ENCODE measurements at regions not wholly inside any gene's neighbourhood (a gene's known extent, or its start where the extent isn't known, plus 50 kb on each side); places are given as distances from the start of the nearest gene placed in this dataset.
"Not testable (repeated sequence)": the region's sequence is repeated elsewhere in the genome, so short reads cannot be mapped to it uniquely, and the experiment has no call there.

DNA sequence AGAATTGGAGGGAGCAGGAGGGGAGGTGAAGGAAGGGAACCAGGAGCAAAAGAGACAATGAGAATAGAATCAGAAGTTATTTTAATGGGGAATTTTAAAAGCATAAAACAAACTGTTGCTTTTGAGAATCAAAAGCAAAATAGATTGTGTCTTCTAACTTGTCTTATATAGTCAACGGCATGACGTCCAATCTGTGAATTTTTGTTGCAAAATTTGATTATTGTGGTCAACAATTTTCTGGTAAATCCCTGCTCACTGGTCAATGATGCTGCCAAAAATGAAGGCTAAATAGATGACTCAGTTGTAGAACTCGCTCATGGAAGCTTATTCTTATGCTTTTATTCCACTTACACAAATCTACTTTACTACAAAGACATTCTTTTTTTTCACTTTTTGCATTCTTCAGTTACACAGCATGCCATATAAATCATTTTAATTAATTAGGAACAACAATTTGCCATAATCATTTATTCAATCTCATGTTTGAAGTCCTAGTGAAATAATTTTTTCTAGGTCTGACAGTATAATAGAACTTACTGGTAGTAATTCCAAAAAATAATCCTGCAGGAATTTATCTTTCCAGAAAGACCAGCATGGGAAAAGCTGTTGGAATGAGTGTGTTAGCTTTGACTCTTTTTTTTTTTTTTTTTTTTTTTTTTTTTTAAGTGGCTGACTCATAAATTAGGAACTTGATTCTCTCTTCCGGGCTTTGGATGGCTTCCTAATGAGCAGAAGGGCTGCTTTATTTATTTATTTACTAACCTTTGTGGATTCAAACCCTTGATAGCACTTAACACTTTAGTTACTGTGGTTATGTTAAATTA, 256.9 kb downstream of the SPRY2 start:
- peak in 2 of 4 donors; percentile 43 to 46 for DNase-seq (ENCODE audit: low read depth in 4 of 4, low spot score in 3 of 4)

DNA sequence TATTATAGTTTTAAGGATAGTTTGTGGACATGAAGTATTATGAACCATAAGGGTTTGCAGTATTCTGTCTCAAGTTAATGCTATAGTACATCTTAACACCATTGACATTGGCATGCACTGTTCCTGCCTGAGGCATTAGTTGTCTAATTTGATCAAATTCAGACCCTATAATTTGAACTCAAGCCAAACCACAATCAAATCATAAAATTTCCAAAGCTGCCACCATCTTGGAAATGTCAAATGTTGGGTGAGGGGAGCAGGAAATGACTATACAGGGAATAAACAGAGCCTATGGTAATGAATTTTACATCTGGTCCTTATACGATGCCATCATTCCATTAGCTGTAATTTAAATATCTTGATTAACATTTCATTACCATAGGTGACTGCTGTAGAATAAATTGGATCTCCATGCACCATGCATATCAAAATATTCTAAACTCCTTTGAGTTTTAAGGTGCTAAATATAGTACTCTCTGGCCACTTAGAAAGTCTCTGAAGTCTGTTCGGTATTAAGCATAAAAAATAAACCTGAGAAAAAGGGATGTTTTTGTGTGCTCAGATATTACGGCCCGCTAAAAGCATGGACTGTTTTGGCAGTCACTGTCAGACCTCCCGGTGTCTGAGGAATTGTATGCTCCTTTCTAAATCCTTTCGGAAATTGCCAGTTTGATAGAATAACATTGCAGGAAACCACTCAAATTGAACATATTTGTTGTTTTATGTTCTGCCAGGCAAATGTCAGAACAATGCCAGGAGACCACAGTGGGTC, 257.7 kb downstream of the SPRY2 start:
- no peak for DNase-seq (ENCODE audit: low read depth in 4 of 4, low spot score in 3 of 4)

DNA sequence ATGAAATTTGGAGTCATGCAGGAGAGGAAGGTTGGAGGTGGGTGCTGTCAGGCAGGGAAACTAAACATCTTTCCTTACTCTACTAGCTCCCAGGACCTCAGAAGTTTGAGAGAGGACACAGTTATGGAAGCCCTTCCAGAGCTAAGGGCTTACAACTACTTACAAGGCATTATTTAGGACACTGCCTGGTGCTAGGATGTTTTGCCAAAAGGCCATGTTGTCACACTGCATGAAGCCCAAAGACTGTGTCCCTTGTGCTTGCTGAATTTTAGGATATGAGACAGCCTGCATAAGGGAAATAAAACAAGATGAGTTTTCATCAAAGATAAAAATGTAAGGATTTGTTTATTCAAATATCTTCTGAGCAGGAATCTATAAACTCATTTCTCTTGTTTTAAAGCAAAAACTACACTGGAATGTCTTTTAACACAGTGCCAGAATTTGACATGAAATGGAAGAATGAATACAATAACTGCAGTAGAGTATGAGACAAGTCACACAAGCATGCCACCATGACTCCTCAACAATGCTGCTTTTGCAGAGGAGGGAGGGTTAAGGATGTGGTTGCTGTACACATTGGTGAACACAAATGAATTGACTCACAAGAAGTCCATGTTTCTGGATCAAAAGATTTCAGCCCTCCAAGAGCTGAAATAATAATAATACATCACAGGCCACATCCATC, 258.4 kb downstream of the SPRY2 start:
- DNase-seq (ENCODE audit: low read depth in 4 of 4, low spot score in 3 of 4) = no peak

DNA sequence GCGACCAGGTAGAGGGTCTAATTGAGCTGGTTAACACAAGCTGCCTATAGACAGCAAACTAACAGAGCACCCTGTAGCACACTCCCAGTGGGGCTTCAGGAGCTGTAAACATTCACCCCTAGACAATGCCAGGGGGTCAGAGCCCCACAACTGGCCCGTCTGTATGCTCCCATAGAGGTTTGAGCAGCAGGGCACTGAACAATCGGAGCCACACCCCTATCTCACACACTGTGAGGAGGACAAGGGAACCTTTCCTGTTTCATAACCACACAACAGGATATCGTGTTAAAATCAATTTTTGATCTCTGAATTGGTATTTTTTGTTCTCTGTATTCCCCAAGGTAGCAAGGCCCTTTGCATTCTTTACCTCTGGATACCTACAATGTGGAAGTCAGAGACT, 266.1 kb downstream of the SPRY2 start:
- no peak for DNase-seq (ENCODE audit: low read depth in 4 of 4, low spot score in 3 of 4)

DNA sequence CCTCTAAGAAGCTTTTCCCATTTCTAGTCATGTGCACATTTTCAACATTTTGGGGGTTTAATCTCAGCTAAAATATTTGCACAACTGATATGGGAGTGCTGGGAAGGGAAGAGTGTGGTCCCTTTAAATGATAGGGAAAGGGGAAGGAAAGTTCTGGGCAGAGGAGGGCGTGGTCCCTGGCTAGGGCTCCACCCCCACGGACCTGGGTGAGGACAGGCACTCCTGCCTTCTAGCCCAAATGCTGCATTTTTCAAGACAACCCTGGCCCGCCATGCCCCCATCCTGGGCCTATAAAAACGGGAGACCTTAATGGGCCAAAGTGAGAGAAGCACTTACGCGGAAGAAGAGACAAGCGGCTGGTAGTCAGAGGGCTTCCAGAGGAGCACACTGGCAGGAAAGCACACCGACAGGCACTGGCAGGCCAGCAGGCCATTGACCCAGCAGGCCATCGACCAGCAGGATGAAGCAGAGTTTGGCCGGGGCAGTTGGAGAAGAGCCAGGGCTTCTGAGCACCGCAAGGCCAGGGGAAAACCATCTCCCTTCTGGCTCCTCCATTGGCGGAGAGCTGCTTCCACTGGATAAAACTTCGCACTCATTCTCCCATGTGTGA, 266.7 kb downstream of the SPRY2 start:
- DNase-seq (ENCODE audit: low read depth in 4 of 4, low spot score in 3 of 4) = no peak

DNA sequence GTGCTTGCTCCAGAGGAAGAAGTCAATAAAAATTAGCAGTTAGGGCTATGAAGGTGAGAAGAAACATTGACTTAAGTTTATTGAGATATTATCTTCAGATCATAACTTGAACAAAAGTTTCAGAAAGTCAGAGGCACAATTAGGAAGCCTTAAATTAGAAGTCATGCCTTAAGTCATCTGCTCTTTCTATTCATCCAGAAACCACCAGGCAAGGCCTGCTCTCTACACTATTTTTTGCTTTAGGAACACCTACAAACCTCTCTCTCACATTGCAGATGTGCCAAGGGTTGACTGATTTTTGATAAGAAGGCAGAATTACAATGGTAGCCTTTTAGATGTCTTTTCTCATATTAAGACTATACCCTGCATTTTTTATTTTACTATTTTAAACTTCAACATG, 268.7 kb downstream of the SPRY2 start:
- DNase-seq (ENCODE audit: low read depth in 4 of 4, low spot score in 3 of 4) = no peak

DNA sequence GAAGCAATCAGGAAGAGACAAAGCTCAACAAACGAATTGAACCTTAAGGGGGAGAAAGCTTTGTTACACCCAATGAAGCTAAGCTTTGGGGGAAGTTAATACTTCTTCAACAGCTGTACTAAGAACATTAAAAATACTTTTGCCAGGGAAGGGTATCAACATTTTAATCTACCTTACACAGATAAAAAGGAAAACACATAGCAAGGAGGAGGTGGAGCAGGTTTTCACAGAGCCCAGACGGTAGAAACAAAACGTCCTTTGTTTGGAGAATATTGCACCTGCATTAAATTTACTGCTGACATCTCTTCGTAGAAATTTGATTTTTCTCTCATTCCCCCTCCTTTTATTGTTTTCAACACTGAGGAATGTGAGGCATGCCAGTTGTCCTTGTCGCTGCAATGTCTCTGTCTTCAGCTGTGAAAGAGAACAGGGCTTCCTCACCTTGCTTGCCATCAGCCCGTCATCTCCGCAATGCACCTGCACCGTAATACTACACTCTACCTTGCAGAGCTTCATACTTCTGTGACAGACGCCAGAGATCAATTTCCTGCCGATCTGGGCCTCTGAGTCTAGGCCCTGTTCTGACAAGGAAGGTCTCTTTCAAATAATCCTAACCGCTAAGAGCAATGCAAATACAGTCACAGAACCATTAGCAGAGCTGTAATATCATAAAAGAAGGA, 270.8 kb downstream of the SPRY2 start:
- DNase-seq (ENCODE audit: low read depth in 4 of 4, low spot score in 3 of 4) = no peak

DNA sequence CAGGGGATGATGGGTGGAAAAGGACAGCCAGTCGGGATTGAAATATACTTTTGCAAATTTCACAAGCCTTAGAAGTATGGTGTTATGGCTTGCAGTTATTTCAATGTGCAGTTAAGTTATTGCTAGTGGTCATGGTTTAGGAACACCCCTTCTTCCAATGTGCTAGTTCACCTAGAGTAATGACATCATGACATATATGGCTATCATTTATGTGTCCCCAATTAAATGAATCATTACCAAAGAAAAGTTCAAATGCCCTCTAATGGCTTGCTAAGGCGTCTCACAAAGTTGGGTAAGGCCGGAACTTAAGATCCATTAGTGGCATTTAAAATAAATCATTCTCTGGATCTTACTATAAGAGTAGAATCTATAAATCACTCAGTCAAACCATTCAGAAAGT, 271.6 kb downstream of the SPRY2 start:
- no peak for DNase-seq (ENCODE audit: low read depth in 4 of 4, low spot score in 3 of 4)

DNA sequence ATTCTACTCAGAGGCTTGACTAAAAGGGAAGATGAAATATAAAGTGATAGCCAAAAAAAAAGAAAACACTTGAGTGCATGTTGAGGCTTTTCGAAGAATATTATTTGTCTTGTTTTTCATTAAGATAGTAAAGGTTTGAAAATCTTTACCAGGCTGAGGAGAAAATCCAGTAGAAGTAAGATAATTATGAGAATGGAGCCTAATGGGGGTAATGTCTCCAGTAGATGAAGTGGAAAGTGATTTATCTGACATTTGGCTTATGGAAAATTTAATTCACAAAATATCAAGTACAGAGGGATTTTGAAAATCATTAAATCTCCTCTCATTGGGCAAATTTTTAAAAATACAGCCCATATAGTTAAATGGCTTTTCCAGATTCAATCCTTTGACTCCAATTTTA, 274.9 kb downstream of the SPRY2 start:
- DNase-seq (ENCODE audit: low read depth in 4 of 4, low spot score in 3 of 4) = no peak

DNA sequence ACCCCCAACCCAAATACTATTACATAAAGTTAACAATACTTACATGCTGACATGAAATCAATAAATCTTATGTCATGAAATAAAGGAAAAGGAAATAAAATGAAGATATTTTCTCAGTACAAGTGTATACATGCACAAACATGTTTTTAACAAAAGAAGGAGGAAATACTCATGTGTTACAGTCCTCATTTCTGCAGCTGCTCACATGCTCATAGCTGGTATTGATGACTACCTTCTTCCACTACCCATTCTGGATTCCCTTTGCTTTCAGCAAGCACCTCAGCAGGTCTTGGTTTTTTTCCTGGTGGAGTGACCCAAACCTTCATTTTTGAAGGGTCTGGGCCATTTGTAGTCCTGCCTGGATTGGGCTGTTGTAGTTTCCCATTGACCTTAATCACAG, 278.5 kb downstream of the SPRY2 start:
- not testable (repeated sequence) for DNase-seq (ENCODE audit: low read depth in 4 of 4, low spot score in 3 of 4)

DNA sequence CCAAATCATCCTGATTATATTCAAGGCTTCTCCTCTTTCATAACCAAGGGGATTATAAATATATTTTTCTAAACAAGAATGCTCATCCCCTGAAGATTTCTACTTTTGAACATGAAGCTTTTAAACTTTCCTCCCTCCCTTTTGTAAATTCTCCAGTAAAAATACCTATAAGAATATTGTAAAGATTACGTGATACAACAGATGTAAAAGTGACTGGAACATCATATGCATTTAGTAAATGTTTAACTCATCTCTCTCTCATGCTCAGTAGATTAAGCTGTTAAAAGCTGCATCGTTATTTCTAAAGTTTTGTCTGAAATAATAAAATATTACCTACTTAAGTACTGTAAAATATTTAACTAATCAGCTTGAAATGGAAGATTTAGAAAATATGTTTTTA, 281.1 kb downstream of the SPRY2 start:
- DNase-seq (ENCODE audit: low read depth in 4 of 4, low spot score in 3 of 4) = no peak

DNA sequence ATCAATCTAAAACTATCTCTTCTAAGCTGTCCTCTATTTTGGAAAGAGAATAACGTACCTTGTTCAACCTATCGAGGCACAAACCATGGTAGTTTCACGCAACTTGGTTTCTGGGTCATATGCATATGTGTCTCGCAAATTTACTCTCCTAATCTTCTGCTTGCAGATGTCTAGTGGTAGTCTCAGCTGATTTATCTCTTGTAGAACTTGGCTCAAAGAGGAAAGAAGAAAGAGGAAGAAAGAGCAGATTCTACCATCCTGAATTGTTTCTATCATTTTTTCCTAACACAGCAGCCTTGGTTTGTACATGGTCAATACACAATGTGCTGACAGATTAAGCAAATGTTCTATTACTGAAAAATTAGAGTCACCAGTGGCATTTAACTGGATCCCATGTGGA, 282.3 kb downstream of the SPRY2 start:
- DNase-seq (ENCODE audit: low read depth in 4 of 4, low spot score in 3 of 4) = no peak

DNA sequence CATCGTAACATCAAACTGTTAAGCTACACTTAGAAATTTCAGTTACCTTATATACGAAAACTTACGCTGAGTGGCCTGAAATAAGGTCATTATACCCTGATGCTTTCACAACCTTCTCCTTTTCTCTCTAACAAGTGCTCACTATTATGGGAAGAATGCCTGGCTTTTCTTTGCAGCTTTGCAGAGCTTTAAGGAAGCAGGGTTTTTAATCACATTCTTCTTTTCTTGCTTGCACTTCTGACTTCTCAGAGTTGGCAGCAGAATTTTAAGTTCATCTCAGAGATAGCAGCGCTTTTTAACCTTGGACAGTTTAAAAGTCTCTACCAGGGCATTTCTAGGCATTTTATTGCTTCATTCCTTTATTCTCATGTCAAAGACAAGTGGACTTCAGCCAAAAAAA, 285.1 kb downstream of the SPRY2 start:
- no peak for DNase-seq (ENCODE audit: low read depth in 4 of 4, low spot score in 3 of 4)

DNA sequence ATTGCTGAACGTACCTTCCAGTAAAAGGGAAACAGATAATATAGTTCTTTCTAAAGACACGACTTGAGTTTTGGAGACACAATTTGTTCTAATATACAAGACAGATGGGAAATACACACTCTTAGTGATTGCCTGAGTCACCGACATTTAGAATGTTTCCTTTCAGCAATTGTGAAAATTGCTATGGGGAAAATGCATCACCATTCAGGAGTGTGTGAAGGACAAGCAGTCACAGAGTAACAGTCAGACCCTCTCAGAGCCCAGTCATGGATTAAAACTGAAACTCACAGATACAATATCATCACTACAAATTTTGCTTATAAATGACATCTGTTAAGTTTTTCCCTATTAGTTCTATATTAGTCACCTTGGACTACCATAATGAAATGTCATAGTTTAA, 286.1 kb downstream of the SPRY2 start:
- no peak for DNase-seq (ENCODE audit: low read depth in 4 of 4, low spot score in 3 of 4)

DNA sequence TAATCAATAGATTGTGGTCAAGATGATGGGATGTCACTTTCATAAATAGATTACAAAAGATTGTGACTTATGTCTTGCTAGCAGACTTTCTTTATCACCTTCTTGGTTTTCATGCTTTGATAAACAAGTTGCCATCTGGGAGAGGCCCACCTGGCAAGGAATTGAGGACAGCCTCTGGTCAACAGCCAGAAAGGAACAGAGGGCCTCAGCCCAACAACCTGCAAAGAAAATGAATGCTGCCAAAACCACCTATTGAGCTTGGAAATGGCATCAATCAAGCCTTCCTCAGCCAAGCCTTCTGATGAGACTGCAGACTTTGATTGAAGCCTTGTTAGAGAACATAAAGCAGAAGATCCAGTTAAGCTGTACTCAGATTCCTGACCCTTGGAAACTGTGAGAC, 288.6 kb downstream of the SPRY2 start:
- DNase-seq (ENCODE audit: low read depth in 4 of 4, low spot score in 3 of 4) = no peak

DNA sequence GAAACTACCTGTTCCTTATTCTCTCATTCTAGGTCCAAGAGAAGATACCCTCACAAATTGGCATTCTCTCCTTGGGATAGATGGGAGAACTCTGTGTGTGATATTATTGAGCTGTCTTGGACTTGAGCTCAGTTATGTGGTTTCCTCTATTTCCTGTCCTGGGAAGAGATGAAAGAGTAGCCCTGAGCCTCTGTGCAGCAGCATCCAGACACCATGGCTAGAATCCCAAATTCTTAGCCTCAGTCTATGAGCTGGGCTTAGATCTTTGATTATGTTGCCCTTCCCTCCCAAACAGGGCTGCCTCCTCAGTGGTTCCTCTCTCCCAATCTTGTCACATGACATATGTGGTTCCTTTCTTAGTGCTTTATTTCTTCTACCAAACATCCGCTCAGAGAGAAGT, 290.7 kb downstream of the SPRY2 start:
- DNase-seq (ENCODE audit: low read depth in 4 of 4, low spot score in 3 of 4) = no peak

DNA sequence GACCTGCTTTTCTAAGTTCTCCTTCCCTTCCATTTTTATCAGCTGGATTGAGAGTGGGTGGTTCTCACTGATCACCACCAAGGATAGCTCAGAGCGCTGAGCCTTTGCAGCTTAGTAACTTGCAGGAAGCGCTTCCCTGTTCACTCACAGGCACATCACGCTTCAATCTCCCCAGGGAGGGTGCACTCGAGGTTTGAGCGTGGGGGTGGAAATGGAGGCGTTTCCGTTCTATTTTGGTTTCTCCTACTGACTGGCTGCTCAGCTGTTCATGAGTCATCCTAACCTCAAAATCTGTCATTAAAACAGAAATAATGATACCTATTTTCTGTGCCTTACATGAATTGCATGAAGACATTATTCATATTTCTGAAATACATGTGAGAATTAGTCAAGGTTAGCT, 292.1 kb downstream of the SPRY2 start:
- DNase-seq (ENCODE audit: low read depth in 4 of 4, low spot score in 3 of 4) = peak; percentile 10 to 50 (median 40)

DNA sequence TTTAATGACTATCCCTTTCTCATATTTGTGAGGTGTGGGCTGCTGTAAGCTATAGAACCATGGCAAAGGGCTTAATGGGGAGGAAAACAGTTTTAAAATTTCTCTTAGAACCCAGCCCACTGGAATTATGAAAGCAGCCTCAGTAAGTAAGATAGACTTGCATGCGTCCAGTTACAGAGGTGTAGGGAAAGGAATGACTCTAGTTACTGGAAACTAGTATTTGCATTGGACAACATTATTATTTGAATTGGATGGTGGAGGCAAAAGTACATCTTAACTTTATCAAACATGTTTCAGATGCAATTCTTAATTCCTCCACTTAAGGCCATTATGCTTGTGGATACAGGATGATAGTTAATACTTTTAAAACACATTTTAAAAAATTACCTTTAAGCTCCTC, 292.9 kb downstream of the SPRY2 start:
- no peak for DNase-seq (ENCODE audit: low read depth in 4 of 4, low spot score in 3 of 4)

DNA sequence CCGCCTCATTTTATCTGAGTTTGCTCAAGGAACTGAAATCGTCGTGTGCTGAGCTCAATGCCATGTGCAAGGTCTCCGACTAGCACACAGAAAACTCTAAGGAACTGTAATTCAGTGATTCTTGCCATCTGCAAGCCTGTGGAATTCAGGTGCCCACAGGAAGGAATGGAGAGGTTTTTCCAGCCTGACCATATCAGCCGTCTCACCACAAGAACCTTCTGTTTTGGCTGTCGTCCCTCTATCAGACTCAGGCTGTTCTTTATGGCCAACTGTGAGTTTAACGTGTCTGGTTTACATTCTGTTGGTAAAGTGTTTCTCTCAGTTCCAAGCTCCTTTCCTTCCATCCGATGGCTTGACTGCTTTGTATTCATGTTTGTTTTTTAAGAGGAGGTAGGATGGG, 293.5 kb downstream of the SPRY2 start:
- no peak for DNase-seq (ENCODE audit: low read depth in 4 of 4, low spot score in 3 of 4)

DNA sequence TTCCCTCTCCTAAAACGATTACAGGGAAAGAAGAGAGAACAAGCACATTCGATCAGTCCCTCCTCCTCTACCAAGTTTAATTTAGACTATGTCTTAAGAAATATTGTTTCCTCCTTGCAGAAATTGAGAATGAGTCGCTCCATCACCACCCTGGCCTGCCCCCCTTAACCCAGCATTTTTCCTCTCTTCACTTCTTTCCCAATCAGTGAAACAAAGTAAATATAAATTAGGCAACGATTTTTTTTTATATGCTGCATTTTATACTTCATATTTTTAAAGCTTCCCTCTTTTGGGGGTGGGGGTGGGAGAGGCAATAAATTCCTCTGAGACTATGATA, 300.0 kb downstream of the SPRY2 start:
- no peak for DNase-seq (ENCODE audit: low read depth in 4 of 4, low spot score in 3 of 4)

All from right renal pelvis (tissue), 4 donors.